SH-SY5Y (cell line): ENCODE measurements at regions not wholly inside any gene's neighbourhood (a gene's known extent, or its start where the extent isn't known, plus 50 kb on each side); places are given as distances from the start of the nearest gene placed in this dataset.

Source experiments
- GATA2 ChIP-seq: IDR thresholded peaks from 2 replicates; pipeline ENCODE4 v1.6.1; 2011; ENCODE audit warnings: mild to moderate bottlenecking, low read depth, low read length
- GATA3 ChIP-seq: IDR thresholded peaks from 2 replicates; pipeline ENCODE4 v1.6.1; 2011; ENCODE audit warnings: low read depth, mild to moderate bottlenecking, low read length, moderate library complexity

- TF ChIP-seq GATA2 = no peak
- TF ChIP-seq GATA3 = no peak
These were observed 823.8 kb downstream of the CDH11 start for GRCh38 chr16:64297863-64298600.
